Fibroblast of skin of right biceps (primary cell): ENCODE measurements at regions not wholly inside any gene's neighbourhood (a gene's known extent, or its start where the extent isn't known, plus 50 kb on each side); places are given as distances from the start of the nearest gene placed in this dataset.
A peak's percentile ranks its signal among the peaks of the same experiment; 100 is the strongest.

Source experiments
- DNase-seq: peaks from one replicate; pipeline ENCODE4 v3.0.0-alpha.2; 2013

DNA sequence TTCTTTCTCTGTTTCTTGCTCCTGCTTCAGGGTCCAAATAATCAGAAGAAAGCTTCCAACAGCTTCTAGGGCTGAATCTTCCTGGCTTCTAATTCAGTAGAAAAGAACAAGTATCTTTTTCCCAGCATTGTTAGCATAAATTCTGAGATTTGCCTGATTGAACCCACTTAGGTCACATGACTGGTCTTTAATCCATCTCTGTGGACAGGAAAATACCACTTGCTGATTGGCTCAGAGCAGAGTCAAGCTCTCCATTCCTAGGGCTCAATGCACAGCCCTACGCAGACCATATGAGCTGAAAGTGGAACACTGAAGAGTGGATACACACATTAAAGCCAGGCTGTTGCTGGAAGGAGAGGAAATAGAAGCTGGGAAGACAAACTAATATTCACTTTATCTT lies 99.6 kb upstream of the RPL34 start:
- DNase-seq, result no peak

DNA sequence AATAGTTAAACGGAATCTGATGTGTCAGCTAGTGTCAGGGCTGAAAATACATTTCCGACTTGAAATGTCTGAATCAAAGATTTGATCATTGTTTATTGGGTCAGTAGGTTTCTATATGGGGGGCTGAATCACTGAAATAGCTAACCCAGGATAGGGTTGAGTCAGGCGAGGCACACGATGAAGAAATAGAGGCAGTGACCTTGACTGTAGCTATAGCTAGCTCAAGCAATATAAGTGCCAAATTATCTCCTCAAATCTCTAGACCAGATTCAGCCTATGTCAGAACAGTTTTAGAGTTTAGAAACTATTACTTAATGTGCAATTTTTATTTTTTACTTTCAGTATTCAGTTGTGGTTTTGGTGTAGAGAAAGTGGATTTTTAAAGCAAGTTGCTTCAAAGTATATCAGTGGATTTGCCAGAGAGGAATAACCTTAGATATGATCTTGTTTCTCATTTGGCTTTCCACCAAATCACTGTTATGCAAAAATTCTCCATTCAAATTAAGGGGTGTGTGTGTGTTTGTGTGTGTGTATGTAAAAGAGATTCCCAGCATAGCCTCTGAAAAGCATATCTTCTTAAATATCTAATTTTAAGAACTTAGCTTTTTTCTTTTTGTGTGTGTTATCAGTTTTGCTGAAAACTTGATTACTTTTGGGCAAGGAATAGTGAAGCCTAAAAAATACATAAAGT lies 100.3 kb upstream of the RPL34 start:
- no peak for DNase-seq

GRCh38 chr4:108519208-108519833 lies 101.1 kb upstream of the RPL34 start:
- DNase-seq, result no peak

GRCh38 chr4:108512615-108513505 lies 107.5 kb upstream of the RPL34 start:
- DNase-seq, result peak; percentile 51

GRCh38 chr4:108511618-108512017 lies 108.8 kb upstream of the RPL34 start:
- no peak for DNase-seq

- DNase-seq, result no peak
Measured at GRCh38 chr4:108502356-108502755, 118.0 kb upstream of the RPL34 start.

- no peak for DNase-seq
Measured at GRCh38 chr4:108498925-108499324, 121.5 kb upstream of the RPL34 start.

- DNase-seq, result no peak
Measured at GRCh38 chr4:108493596-108493931, 126.8 kb upstream of the RPL34 start.

DNA sequence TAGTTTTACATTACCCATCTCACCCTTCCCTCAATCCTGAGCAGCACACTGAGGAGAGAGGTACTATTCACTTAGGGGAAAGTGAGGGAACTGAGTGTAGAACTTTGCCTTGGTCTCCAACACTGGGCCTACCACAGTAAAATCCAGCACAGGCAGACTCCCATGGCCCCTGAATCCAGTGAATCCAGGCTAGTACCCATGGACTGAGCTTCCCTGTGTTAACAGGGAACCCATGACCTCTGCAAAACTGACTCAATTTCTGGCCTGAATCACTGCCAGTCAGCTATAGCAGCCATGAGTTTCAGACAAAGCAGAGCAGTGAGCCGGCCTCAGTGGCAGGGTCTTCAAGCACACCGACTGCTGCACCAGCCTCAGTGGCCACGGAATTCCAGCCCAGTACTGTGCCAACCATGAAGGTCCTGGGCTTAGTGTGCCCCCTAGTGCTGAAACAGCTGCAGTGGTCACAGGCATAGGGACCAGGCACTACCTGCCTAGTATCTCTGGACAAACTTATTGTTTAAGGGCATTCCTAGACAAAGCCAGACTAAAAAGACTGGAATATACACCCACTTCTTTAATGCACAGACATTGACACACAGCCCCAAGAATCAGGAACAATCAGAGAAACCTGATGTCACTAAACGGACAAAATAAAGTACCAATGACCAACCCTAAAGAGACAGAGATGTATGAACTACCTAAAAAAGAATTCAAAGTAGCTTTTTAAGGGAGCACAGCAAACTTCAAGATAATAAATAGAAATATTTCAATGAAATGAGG lies 127.4 kb upstream of the RPL34 start:
- DNase-seq, result peak; percentile 29

- peak; percentile 5 for DNase-seq
Measured at GRCh38 chr4:108488865-108489264, 131.5 kb upstream of the RPL34 start.

DNA sequence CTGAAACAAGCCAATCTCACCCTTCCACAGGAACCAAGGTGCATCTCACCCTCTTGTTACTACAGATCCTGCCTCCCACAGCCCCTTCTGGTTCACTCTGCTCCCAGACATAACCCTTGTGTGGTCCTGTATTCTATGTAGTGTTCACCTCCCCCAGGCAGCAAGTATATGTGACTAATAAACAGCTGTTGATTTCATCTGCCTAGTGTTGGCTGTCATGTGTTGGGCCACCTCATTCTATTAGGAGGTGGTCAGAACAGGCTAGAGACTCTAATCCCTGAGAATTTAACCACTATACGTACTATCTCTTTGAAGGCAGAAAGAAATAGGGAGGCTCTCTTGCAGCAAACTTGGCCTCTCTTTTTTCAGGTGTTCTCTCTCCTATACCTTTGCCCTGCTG lies 134.3 kb upstream of the RPL34 start:
- DNase-seq, result no peak

- peak; percentile 20 for DNase-seq
Measured at GRCh38 chr4:108484187-108484586, 136.2 kb upstream of the RPL34 start.

- DNase-seq, result no peak
Measured at GRCh38 chr4:108483650-108484049, 136.7 kb upstream of the RPL34 start.

DNA sequence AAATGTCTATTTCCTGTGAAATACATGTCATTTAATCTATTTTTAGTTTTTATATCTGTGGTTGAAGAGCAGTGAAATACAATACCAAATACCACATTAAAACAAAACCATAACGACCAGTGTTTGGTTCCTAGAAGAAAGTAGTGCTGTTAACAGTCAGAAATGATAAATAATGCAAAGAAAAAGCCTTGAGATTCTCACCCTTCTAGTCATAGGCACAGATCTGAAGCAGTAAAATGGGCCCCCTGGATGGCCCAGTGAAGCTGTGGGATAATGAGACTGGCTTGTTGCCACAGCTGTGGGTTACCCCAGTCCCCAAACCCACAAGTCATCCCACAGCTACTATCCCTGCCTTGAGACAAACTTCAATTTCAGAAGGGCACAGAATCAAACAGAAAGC lies 137.3 kb upstream of the RPL34 start:
- peak; percentile 47 for DNase-seq

DNA sequence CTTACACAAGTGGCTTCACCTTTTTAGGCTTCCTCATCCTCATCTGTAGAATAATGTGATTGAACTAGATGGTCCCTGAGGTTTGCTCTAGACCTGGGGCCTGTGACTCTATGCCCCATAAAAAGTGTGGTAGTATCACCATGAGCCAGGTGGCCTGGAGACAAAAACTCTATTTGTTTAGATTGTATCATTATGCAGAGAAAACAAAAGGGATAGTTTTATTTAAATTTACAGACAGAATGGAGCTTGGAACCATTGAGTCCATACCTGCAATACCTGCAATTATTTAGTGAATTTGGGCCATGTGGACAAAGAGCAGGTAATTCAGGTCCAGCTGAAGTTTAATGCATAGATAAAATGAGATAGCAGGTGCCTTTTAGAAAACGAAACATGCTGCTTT lies 139.5 kb upstream of the RPL34 start:
- DNase-seq, result no peak

DNA sequence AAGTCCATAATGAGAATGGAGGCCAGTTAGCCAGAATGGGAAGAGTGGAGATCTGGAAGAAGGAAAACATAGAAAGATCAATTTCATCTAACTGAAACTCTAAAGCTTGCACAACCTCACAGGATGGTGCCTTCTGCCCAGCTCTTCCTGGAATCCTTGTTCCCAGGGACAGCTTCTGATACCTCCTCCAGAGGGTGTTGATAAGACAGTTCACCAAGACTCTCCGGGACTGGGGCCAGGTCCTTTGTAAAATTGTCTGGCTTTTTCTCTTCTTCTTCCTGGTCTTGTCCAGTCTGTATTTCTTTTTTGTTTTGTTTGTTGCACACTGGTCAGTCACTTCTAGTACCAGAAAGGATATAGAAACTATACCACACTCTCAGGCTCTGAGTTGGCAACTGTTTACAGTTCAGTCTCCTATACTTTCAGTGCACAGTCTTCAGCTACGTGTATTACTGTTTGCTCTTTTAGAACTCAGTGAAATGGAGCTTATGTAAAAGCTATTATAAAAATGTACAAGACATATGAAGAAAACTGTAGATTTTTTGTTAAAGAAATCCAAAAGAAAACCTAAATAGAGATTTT lies 142.8 kb upstream of the RPL34 start:
- no peak for DNase-seq

GRCh38 chr4:108473163-108473720 lies 147.1 kb upstream of the RPL34 start:
- DNase-seq, result no peak

DNA sequence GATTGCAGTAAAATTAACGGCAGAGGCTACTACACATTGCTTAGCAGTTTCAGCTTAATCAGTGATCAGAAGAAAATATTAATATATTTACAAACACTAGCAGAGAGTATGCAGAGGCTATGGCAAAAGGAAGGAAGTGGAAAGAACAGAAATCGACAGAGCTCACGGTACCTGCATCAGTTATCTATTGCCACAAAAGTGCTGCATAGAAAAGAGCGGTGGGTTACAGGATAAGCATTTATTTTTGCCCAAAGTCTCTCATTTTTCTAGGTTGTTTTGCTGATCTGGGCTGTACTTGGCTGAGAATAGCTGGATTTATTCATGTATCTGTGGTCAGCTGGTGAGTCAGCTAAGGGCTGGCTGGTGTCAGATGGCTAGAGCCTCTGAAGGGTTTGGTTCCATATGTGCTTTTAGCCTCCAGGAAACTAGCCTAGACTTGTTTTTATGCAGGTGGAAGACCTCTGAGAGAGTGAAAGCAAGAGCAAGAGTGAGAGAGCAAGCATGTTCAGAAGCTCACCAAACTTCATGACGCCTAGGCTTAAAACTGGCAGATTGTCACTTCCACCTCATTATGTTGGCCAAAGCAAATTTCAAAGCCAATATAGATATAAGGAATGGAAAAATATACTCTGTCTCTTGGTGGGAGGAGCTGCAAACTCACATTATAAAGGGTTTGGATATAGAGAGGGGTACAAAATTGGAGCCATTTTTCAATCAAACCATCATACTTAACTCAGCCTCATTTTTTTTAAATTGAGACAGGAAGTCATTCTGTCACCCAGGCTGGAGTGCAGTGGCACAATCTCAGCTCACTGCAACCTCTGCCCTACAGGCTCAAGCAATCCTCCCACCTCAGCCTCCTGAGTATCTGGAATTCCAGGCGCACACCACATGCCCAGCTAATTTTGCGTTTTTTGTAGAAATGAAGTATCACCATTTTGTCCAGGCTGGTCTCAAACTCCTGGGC lies 153.2 kb upstream of the RPL34 start:
- peak; percentile 41 for DNase-seq

DNA sequence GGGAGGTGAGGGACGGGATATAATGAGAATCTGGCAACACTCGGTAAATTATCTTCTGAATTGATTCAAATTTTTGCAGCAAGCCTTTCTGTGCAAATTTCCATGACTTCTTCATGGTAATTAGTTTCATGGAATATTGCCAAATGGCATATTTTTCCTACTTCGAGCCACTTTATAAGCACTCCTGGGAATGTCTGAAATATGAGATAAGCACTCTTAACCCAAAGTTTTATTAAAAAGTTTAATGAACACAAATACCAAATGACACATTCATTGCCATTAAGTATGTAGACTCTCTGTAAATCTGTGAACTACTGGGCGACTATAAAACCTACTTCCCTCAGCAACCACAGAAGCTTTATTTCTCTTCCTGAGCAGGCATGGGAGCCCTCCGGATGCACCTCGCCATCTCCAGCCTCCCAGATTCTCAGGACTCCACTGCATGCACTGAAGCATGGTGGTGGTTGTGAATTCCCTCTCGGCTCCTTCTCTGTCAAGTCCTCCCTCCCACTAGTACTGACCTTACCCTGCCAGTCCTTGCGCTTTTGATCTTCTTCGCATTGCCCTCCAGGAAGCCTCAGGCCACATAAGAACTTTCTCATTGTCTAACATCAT lies 154.4 kb upstream of the RPL34 start:
- peak; percentile 1 for DNase-seq

GRCh38 chr4:108458681-108459080 lies 161.7 kb upstream of the RPL34 start:
- no peak for DNase-seq

DNA sequence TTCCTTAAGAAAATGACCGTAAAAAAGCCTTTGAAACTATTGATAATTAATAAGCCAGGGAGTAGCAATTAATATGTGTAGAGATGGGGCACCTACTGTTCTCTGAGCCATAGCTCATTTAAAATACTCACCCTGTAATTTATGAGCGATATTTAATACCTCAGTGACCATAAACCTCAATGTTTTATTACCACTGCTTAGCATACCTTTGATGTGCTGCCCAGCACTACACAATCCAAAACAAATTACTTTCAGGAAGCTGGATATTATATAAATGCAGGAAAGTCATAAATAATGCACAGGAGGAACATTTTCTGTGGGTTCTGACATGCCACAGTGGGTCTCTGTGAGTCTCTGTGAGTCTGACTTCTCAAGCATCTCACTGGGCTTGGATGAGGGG lies 166.1 kb upstream of the RPL34 start:
- no peak for DNase-seq
